HepG2 (cell line): ENCODE measurements at regions not wholly inside any gene's neighbourhood (a gene's known extent, or its start where the extent isn't known, plus 50 kb on each side); places are given as distances from the start of the nearest gene placed in this dataset.

Experiments
- CEBPB ChIP-seq: IDR thresholded peaks from 2 replicates; pipeline ENCODE4 v1.6.1; 2011; ENCODE audit warnings: low read depth, low read length, improper control_type of control experiment, borderline replicate concordance
- DNMT3B ChIP-seq: conservative IDR thresholded peaks from 2 replicates; pipeline ENCODE4 v1.6.1; 2016; ENCODE audit warnings: missing biosample characterization, control low read depth
- FOXK2 ChIP-seq: fragments of 450-650 bp; IDR thresholded peaks from 2 replicates; pipeline ENCODE4 v1.6.1; 2016
- MXD4 ChIP-seq: IDR thresholded peaks from 2 replicates; pipeline ENCODE4 v1.6.1; 2016; ENCODE audit warnings: mild to moderate bottlenecking, missing biosample characterization, missing genetic modification reagents
- MXI1 ChIP-seq: IDR thresholded peaks from 3 replicates; pipeline ENCODE4 v1.6.1; 2012; ENCODE audit warnings: low read depth, low read length, inconsistent platforms, borderline replicate concordance
- RAD21 ChIP-seq: fragments of 450-650 bp; formaldehyde crosslinking; IDR thresholded peaks from 2 replicates; pipeline ENCODE4 v1.5.0; 2020; ENCODE audit warnings: mild to moderate bottlenecking
- RNF2 ChIP-seq: fragments of 450-650 bp; conservative IDR thresholded peaks from 2 replicates; pipeline ENCODE4 v1.6.1; 2016; ENCODE audit warnings: low read depth
- STAT6 ChIP-seq: sonication (generic); formaldehyde crosslinking; IDR thresholded peaks from 2 replicates; pipeline ENCODE4 v1.4.0; 2020; ENCODE audit warnings: missing genetic modification reagents, mild to moderate bottlenecking, borderline replicate concordance
- TCF7 ChIP-seq: sonication (generic); IDR thresholded peaks from 2 replicates; pipeline ENCODE4 v1.6.1; 2016; ENCODE audit warnings: antibody characterized with exemption, low read depth
- TCF7L2 ChIP-seq: IDR thresholded peaks from 2 replicates; pipeline ENCODE4 v1.6.1; 2011; ENCODE audit warnings: mild to moderate bottlenecking, low read depth, low read length, moderate library complexity
- THAP9 ChIP-seq: sonication (generic); formaldehyde crosslinking; IDR thresholded peaks from 2 replicates; pipeline ENCODE4; 2020; ENCODE audit warnings: missing genetic modification reagents, mild to moderate bottlenecking, borderline replicate concordance
- ZNF383 ChIP-seq: sonication (generic); formaldehyde crosslinking; IDR thresholded peaks from 2 replicates; pipeline ENCODE4 v1.4.0; 2020; ENCODE audit warnings: missing genetic modification reagents, mild to moderate bottlenecking, borderline replicate concordance
- TF ChIP-seq, protein P1 (sequence below): sonication (generic); formaldehyde crosslinking; IDR thresholded peaks from 2 replicates; pipeline ENCODE4 v1.5.0; 2020; ENCODE audit warnings: mild to moderate bottlenecking, missing genetic modification reagents, moderate library complexity
- TF ChIP-seq, protein P2 (sequence below): sonication (generic); formaldehyde crosslinking; IDR thresholded peaks from 2 replicates; pipeline ENCODE4 v1.8.1; 2022; ENCODE audit warnings: low read depth, mild to moderate bottlenecking, missing genetic modification reagents

- TF ChIP-seq DNMT3B (CRISPR knock-in tag) (no peak), MXI1 (no peak), STAT6 (CRISPR knock-in tag) (no peak), TCF7L2 (no peak), ZNF383 (no peak), THAP9 (CRISPR knock-in tag) (no peak), RAD21 (CRISPR knock-in tag) (no peak), FOXK2 (no peak), TCF7 (no peak), MXD4 (CRISPR knock-in tag) (no peak), CEBPB (no peak), RNF2 (no peak)
- TF ChIP-seq, protein P1, sequence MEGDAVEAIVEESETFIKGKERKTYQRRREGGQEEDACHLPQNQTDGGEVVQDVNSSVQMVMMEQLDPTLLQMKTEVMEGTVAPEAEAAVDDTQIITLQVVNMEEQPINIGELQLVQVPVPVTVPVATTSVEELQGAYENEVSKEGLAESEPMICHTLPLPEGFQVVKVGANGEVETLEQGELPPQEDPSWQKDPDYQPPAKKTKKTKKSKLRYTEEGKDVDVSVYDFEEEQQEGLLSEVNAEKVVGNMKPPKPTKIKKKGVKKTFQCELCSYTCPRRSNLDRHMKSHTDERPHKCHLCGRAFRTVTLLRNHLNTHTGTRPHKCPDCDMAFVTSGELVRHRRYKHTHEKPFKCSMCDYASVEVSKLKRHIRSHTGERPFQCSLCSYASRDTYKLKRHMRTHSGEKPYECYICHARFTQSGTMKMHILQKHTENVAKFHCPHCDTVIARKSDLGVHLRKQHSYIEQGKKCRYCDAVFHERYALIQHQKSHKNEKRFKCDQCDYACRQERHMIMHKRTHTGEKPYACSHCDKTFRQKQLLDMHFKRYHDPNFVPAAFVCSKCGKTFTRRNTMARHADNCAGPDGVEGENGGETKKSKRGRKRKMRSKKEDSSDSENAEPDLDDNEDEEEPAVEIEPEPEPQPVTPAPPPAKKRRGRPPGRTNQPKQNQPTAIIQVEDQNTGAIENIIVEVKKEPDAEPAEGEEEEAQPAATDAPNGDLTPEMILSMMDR (CRISPR knock-in tag): no peak
- TF ChIP-seq, protein P2, sequence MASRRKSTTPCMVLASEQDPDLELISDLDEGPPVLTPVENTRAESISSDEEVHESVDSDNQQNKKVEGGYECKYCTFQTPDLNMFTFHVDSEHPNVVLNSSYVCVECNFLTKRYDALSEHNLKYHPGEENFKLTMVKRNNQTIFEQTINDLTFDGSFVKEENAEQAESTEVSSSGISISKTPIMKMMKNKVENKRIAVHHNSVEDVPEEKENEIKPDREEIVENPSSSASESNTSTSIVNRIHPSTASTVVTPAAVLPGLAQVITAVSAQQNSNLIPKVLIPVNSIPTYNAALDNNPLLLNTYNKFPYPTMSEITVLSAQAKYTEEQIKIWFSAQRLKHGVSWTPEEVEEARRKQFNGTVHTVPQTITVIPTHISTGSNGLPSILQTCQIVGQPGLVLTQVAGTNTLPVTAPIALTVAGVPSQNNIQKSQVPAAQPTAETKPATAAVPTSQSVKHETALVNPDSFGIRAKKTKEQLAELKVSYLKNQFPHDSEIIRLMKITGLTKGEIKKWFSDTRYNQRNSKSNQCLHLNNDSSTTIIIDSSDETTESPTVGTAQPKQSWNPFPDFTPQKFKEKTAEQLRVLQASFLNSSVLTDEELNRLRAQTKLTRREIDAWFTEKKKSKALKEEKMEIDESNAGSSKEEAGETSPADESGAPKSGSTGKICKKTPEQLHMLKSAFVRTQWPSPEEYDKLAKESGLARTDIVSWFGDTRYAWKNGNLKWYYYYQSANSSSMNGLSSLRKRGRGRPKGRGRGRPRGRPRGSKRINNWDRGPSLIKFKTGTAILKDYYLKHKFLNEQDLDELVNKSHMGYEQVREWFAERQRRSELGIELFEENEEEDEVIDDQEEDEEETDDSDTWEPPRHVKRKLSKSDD: no peak
These were observed 175.7 kb downstream of the ALDH8A1 start for GRCh38 chr6:134774201-134774638.
